ENCODE measurements at regions not wholly inside any gene's neighbourhood (a gene's known extent, or its start where the extent isn't known, plus 50 kb on each side); places are given as distances from the start of the nearest gene placed in this dataset.

GRCh38 chr10:9634466-9634865 is 1383.2 kb upstream of the CELF2 start:
- no peak for DNase-seq

- DNase-seq, result no peak
These were observed 1382.0 kb upstream of the CELF2 start for GRCh38 chr10:9635691-9636090.

- no peak for DNase-seq
These were observed 1381.5 kb upstream of the CELF2 start for GRCh38 chr10:9636216-9636615.

GRCh38 chr10:9643782-9644181 is 1373.9 kb upstream of the CELF2 start:
- no peak for DNase-seq

GRCh38 chr10:9645404-9645803 is 1372.3 kb upstream of the CELF2 start:
- DNase-seq, result no peak

- DNase-seq, result no peak
These were observed 1371.6 kb upstream of the CELF2 start for GRCh38 chr10:9645928-9646600.

GRCh38 chr10:9654261-9654660 is 1363.4 kb upstream of the CELF2 start:
- no peak for DNase-seq

GRCh38 chr10:9656386-9656785 is 1361.3 kb upstream of the CELF2 start:
- no peak for DNase-seq

- no peak for DNase-seq
These were observed 1360.7 kb upstream of the CELF2 start for GRCh38 chr10:9656996-9657395.

GRCh38 chr10:9657530-9657929 is 1360.1 kb upstream of the CELF2 start:
- no peak for DNase-seq

- DNase-seq, result no peak
These were observed 1349.3 kb upstream of the CELF2 start for GRCh38 chr10:9668411-9668810.

- DNase-seq, result no peak
These were observed 1346.8 kb upstream of the CELF2 start for GRCh38 chr10:9670911-9671310.

GRCh38 chr10:9681655-9682054 is 1336.0 kb upstream of the CELF2 start:
- no peak for DNase-seq

GRCh38 chr10:9682802-9683201 is 1334.9 kb upstream of the CELF2 start:
- DNase-seq, result no peak

- DNase-seq, result no peak
These were observed 1333.5 kb upstream of the CELF2 start for GRCh38 chr10:9684186-9684585.

- DNase-seq, result no peak
These were observed 1332.1 kb upstream of the CELF2 start for GRCh38 chr10:9685596-9685995.

GRCh38 chr10:9688711-9689110 is 1329.0 kb upstream of the CELF2 start:
- DNase-seq, result no peak

GRCh38 chr10:9707216-9707615 is 1310.5 kb upstream of the CELF2 start:
- no peak for DNase-seq

- DNase-seq, result no peak
These were observed 1307.8 kb upstream of the CELF2 start for GRCh38 chr10:9709849-9710248.

GRCh38 chr10:9712393-9712792 is 1305.3 kb upstream of the CELF2 start:
- no peak for DNase-seq

GRCh38 chr10:9719246-9719645 is 1298.4 kb upstream of the CELF2 start:
- DNase-seq, result no peak

GRCh38 chr10:9733766-9734165 is 1283.9 kb upstream of the CELF2 start:
- DNase-seq, result no peak

- DNase-seq, result no peak
These were observed 1283.5 kb upstream of the CELF2 start for GRCh38 chr10:9734218-9734617.

- no peak for DNase-seq
These were observed 1281.9 kb upstream of the CELF2 start for GRCh38 chr10:9735731-9736130.

- DNase-seq, result no peak
These were observed 1274.0 kb upstream of the CELF2 start for GRCh38 chr10:9743639-9744038.

- no peak for DNase-seq
These were observed 1272.5 kb upstream of the CELF2 start for GRCh38 chr10:9745158-9745557.
